ENCODE measurements at regions not wholly inside any gene's neighbourhood (a gene's known extent, or its start where the extent isn't known, plus 50 kb on each side); places are given as distances from the start of the nearest gene placed in this dataset.
A peak's percentile ranks its signal among the peaks of the same experiment; 100 is the strongest.

- TF ChIP-seq CTCF (conservative IDR thresholded peaks at IDR 0.05) = no peak
- no peak overlapping the region for H3K27ac ChIP-seq
These were observed 131.3 kb upstream of the KCTD7 start for GRCh38 chr7:66497346-66497745.

- no peak overlapping the region for H3K27ac ChIP-seq
- no peak for TF ChIP-seq CTCF (conservative IDR thresholded peaks at IDR 0.05)
These were observed 128.6 kb upstream of the KCTD7 start for GRCh38 chr7:66500087-66500486.

GRCh38 chr7:66502230-66503035 lies 126.2 kb upstream of the KCTD7 start:
- TF ChIP-seq CTCF (conservative IDR thresholded peaks at IDR 0.05) = peak; percentile 31
- H3K27ac ChIP-seq = no peak overlapping the region

GRCh38 chr7:66503036-66503370 lies 125.7 kb upstream of the KCTD7 start:
- no peak for TF ChIP-seq CTCF (conservative IDR thresholded peaks at IDR 0.05)
- H3K27ac ChIP-seq = no peak overlapping the region

GRCh38 chr7:66503551-66504031 lies 125.1 kb upstream of the KCTD7 start:
- TF ChIP-seq CTCF (conservative IDR thresholded peaks at IDR 0.05) = no peak
- H3K27ac ChIP-seq = no peak overlapping the region

GRCh38 chr7:66504131-66504530 lies 124.5 kb upstream of the KCTD7 start:
- no peak overlapping the region for H3K27ac ChIP-seq
- TF ChIP-seq CTCF (conservative IDR thresholded peaks at IDR 0.05) = no peak

- no peak for TF ChIP-seq CTCF (conservative IDR thresholded peaks at IDR 0.05)
- H3K27ac ChIP-seq = no peak overlapping the region
These were observed 123.7 kb upstream of the KCTD7 start for GRCh38 chr7:66505009-66505408.

Measured in VCaP (cell line).